Thymus (tissue), 11 donors: ENCODE measurements at regions not wholly inside any gene's neighbourhood (a gene's known extent, or its start where the extent isn't known, plus 50 kb on each side); places are given as distances from the start of the nearest gene placed in this dataset.

Source experiments
- DNase-seq, 9 donors: peaks; one replicate each; pipeline ENCODE4 v3.0.0-alpha.2; 2013; ENCODE audit warnings: low spot score in 9 of 9, low read depth in 6 of 9, missing footprints in 1 of 9
- H3K27ac ChIP-seq, 2 donors: one replicate each; pipeline ENCODE4 v1.5.1; 2013; ENCODE audit warnings: control low read depth in 1 of 2, low read depth in 1 of 2, low read length in 1 of 2, mild to moderate bottlenecking in 1 of 2, moderate library complexity in 1 of 2
- H3K27me3 ChIP-seq, 2 donors: one replicate each; pipeline ENCODE4 v1.5.1; 2013; ENCODE audit warnings: low read length in 1 of 2; ENCODE audit not compliant: control insufficient read depth in 2 of 2, insufficient read depth in 1 of 2
- H3K36me3 ChIP-seq, 2 donors: one replicate each; pipeline ENCODE4 v1.5.1; 2013; ENCODE audit warnings: low read length in 1 of 2, mild to moderate bottlenecking in 1 of 2, moderate library complexity in 1 of 2; ENCODE audit not compliant: control insufficient read depth in 2 of 2, insufficient read depth in 2 of 2
- H3K4me1 ChIP-seq, 2 donors: one replicate each; pipeline ENCODE4 v1.5.1; 2013; ENCODE audit warnings: low read length in 2 of 2; ENCODE audit not compliant: control insufficient read depth in 2 of 2, insufficient read depth in 2 of 2
- H3K4me3 ChIP-seq, 2 donors: one replicate each; pipeline ENCODE4 v1.5.1; 2013; ENCODE audit warnings: low read length in 2 of 2, control low read depth in 1 of 2, mild to moderate bottlenecking in 1 of 2
- H3K9me3 ChIP-seq, 2 donors: one replicate each; pipeline ENCODE4 v1.5.1; 2013; ENCODE audit warnings: low read length in 1 of 2, mild to moderate bottlenecking in 1 of 2; ENCODE audit not compliant: control insufficient read depth in 2 of 2, insufficient read depth in 1 of 2
- WGBS: extraction: QIAGEN DNeasy Blood & Tissue Kit; methylation state at CpG from one replicate; pipeline ENCODE4 v1.1.7; 2013; 5-methylcytosine and 5-hydroxymethylcytosine counted together
- donor health status: healthy.

DNA sequence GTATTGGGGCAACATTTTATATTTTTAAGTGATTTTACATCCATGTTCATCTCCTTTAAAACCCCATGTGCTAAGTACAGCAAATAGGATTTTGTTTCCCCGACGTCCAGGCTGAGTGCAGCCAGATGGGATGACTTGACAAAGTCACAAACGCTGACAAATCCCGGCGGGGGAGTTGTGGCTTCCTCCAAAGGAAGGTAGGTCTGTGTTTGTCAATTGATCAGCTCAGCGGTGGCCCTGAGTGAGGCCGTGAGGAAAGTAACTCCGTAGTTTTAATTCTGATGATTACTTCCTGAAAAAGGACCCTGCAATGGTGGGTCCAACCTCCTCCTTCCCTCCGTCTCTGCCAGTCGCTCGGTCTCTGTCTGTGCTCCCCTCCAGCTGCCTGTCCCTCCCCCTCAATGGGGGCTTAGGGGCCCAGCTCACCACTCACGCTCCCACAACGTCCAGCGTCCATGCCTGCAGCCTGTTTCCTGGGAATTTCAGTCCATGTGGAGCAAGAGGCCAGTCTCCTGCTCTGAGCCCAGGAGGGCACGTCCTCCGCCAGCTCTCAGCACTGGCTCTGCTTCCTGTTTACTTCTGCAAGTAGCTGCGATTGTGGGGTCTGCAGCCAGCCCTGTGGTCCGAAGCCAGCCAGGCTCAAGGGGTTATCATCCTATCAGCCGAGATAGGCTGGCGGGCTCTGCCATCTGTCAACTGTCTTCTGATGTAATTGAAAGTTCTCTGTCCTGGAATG lies 209.4 kb upstream of the FOXF1 start:
- DNase-seq, result no peak
- peaks cover 4 to 61% of the 10 kb centered on the region in 2 donors for H3K27me3 ChIP-seq
- no peaks in the 10 kb centered on the region for H3K4me1 ChIP-seq
- no peak overlapping the region for H3K27ac ChIP-seq
- 4% methylated on average over 20 of the region's 20 CpGs for WGBS
- no peak overlapping the region for H3K4me3 ChIP-seq
- H3K9me3 ChIP-seq, result no peaks in the 10 kb centered on the region
- no peaks in the 10 kb centered on the region for H3K36me3 ChIP-seq

DNA sequence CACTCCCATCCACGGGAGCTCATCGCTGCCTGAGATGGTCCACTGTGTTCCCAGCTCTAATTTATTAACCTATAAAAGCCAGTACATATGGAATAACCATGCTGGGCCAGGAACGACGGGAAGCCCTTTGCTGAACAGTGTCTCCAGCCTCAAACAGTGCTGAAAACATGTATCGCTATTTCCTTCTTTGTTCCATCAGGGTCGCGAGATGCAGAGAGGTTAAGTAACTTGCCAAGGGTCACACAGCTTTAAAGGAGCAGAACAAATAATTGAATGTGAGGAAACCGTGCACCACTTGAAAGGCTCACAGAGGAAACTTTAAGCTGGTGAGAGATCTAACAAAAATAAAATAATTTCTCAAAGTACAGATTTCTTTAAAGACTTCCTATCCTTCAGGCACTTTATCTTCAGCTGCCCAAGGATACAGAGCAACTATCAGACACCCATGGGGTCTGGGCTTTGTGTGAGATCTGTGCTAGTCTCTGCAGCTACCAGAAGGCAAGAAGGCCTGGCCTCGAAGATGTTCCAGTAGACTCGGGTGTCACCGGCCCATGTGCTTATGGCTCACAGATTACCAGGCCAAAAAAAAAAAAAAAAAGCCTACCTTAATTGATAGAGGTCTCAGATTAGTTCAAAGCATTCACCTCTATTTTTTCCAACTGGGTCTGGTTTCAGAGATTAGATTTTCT lies 207.8 kb upstream of the FOXF1 start:
- H3K36me3 ChIP-seq, result no peaks in the 10 kb centered on the region
- H3K27ac ChIP-seq, result no peak overlapping the region
- WGBS, result 91% methylated on average over 11 of the region's 11 CpGs
- peaks cover 4 to 45% of the 10 kb centered on the region in 2 donors for H3K27me3 ChIP-seq
- no peak for DNase-seq
- H3K9me3 ChIP-seq, result no peaks in the 10 kb centered on the region
- no peak overlapping the region for H3K4me3 ChIP-seq
- H3K4me1 ChIP-seq, result no peaks in the 10 kb centered on the region

DNA sequence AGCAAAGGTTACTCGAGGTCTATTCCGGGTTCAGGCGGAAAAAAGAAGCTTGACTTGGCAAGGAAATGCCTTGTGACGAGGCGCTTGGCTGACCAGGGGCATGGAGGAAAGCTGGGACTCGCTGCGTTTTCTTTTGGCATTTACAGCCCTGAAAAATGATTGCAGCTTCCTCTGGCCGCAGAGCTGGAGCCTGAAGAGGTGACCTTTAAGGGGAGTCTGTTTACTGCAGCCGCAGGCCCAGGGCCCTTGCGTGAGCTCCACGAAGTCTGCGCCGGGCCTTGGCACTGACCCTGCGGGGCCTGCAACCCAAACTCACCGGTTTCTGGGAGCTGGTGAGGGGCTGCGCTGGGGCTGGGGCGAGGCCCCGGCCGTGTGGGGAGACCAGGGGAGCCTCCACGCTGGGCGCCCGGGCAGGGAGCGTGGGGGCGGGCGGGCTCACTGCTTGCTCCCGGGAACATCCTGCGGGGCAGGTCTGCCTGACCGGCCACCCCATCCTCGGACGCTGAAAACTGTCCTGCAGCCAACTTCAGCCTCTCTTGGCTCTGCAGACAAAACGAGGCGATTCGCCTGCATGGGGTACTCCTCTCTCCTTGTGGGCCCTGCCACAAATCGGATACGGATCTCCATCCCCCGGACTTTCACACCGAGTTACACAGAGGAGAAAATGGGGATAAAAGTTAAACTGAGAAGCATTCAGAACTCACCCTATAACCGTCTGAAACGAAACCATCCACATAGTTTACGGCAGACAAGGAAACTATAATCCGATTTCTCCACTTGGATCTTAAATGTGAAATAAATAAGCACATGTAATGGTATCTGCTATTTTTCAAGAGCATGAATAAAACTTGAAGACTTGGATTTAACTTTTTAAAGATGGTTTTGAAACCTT lies 206.3 kb upstream of the FOXF1 start:
- 82% methylated on average over 41 of the region's 41 CpGs for WGBS
- Histone ChIP-seq H3K4me1 (no peaks in the 10 kb centered on the region), H3K27ac (no peak overlapping the region), H3K36me3 (no peaks in the 10 kb centered on the region), H3K4me3 (no peak overlapping the region), H3K27me3 (peaks cover 4 to 30% of the 10 kb centered on the region in 2 donors), H3K9me3 (no peaks in the 10 kb centered on the region)
- no peak for DNase-seq

DNA sequence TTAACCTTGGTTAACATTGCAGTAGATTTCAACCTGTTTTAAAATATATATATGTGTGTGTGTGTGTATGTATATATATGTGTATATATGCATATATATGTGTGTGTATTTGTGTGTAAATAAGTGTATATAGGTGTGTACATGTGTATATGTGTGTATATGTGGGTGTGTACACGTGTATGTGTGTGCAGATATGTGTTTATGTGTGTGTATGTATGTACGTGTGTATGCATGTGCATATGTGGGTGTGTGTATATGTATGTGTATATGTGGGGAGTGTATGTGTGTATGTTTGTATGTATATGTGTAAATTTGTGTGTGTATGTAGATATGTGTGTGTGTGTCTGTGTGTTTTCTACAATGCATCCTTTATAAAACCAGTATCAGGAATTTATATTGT lies 205.5 kb upstream of the FOXF1 start:
- DNase-seq, result no peak
- Histone ChIP-seq H3K4me3 (no peak overlapping the region), H3K27me3 (peaks cover 2 to 24% of the 10 kb centered on the region in 2 donors), H3K9me3 (no peaks in the 10 kb centered on the region), H3K27ac (no peak overlapping the region), H3K4me1 (no peaks in the 10 kb centered on the region), H3K36me3 (no peaks in the 10 kb centered on the region)
- WGBS, result 88% methylated on average over 2 of the region's 2 CpGs

GRCh38 chr16:86305440-86305839 lies 204.9 kb upstream of the FOXF1 start:
- Histone ChIP-seq H3K36me3 (no peaks in the 10 kb centered on the region), H3K4me1 (no peaks in the 10 kb centered on the region), H3K9me3 (no peaks in the 10 kb centered on the region), H3K27ac (no peak overlapping the region), H3K27me3 (peaks cover 0 to 18% of the 10 kb centered on the region in 2 donors), H3K4me3 (no peak overlapping the region)
- WGBS, result 90% methylated on average over 5 of the region's 5 CpGs
- DNase-seq, result no peak

DNA sequence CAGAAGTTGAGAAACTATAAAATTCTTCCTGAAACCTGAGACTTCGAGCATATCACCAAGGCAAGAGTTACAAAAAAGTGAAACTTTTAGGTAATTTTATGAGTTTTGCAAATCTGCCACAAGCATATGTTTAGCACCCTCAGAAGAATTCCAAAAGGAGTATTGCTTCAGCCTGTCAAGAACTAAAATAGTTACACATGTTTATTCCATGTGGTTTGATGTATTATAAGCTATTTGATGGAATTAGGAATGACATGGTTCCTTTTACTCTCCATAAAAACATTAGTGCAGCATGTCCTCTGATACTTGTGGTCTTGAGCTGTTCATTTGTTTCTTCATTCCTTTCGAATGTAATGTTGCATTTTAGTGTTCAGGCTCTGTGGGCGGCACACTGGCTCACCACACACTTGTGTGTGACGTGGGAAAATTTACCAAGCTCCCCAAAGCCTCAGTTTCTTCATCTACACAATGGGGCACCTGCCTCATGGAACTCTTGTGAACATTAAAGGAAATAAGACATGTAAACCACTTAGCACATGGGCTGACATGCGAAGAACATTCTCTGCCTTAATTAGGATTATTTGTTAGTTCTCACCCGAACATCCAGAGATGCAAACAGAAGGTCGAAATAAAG lies 204.2 kb upstream of the FOXF1 start:
- H3K27ac ChIP-seq, result no peak overlapping the region
- no peak overlapping the region for H3K4me3 ChIP-seq
- DNase-seq, result no peak
- H3K36me3 ChIP-seq, result no peaks in the 10 kb centered on the region
- no peaks in the 10 kb centered on the region for H3K4me1 ChIP-seq
- WGBS, result 81% methylated on average over 7 of the region's 7 CpGs
- no peaks in the 10 kb centered on the region for H3K9me3 ChIP-seq
- peaks cover 0 to 13% of the 10 kb centered on the region in 2 donors for H3K27me3 ChIP-seq

DNA sequence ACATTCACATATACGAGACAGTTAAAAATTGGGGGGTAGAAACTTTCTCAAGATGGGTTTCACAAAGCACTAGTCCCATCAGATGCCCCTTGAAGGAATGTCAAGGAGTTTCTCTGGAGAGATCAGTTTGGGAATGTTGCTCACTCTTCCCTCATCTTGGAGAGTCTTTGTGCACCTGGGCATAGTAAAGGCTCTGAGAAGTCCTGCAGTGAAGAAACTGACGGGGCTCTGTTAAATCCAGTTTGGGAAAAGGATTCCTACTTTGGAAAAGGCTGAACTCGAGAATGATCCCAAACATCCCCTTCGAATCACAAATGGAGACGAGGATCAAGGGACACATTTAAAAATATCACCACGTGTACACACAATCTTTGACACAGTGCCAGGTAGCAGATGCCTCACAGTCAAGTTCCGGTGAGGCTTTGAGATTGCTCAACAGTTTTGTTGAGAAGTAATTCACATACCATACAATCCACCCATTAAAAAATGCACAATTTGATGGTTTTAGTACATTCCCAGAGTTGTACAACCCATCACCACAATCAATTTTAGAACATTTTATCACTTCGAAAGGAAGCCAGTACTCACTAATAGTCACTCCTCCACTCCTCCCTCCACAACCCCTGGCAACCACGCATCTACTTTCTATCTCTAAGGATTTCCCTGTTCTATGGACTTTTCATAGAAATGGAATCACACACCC lies 203.4 kb upstream of the FOXF1 start:
- 92% methylated on average over 9 of the region's 9 CpGs for WGBS
- no peak overlapping the region for H3K4me3 ChIP-seq
- no peaks in the 10 kb centered on the region for H3K9me3 ChIP-seq
- H3K27ac ChIP-seq, result no peak overlapping the region
- peaks cover 0 to 10% of the 10 kb centered on the region in 2 donors for H3K27me3 ChIP-seq
- H3K4me1 ChIP-seq, result no peaks in the 10 kb centered on the region
- no peaks in the 10 kb centered on the region for H3K36me3 ChIP-seq
- DNase-seq, result no peak

GRCh38 chr16:86307514-86307903 lies 202.8 kb upstream of the FOXF1 start:
- Histone ChIP-seq H3K27ac (no peak overlapping the region), H3K4me3 (no peak overlapping the region), H3K4me1 (no peaks in the 10 kb centered on the region), H3K27me3 (peaks cover 0 to 7% of the 10 kb centered on the region in 2 donors), H3K9me3 (no peaks in the 10 kb centered on the region), H3K36me3 (no peaks in the 10 kb centered on the region)
- DNase-seq, result no peak
- 74% methylated on average over 6 of the region's 6 CpGs for WGBS
